Liver (tissue), 8 donors: ENCODE measurements at regions not wholly inside any gene's neighbourhood (a gene's known extent, or its start where the extent isn't known, plus 50 kb on each side); places are given as distances from the start of the nearest gene placed in this dataset.

Experiments used
- DNase-seq: peaks from one replicate; pipeline ENCODE4 v3.0.0-alpha.2; 2017; ENCODE audit warnings: low spot score
- H3K27ac ChIP-seq, 2 donors: one replicate each; pipeline ENCODE4 v1.7.0; 2013; ENCODE audit warnings: inconsistent platforms in 2 of 2, low read length in 2 of 2, control low read depth in 1 of 2, low read depth in 1 of 2, mild to moderate bottlenecking in 1 of 2
- H3K27me3 ChIP-seq, 4 donors: one replicate each; pipeline versions ENCODE4 v1.6.1 to v1.7.0; 2013; ENCODE audit warnings: low read length in 3 of 4, inconsistent platforms in 1 of 4, mild to moderate bottlenecking in 1 of 4, moderate library complexity in 1 of 4; ENCODE audit not compliant: control insufficient read depth in 4 of 4, insufficient read depth in 4 of 4
- H3K36me3 ChIP-seq, 4 donors: one replicate each; pipeline versions ENCODE4 v1.6.1 to v1.7.0; 2013; ENCODE audit warnings: low read length in 3 of 4, mild to moderate bottlenecking in 3 of 4, low read depth in 1 of 4, moderate library complexity in 1 of 4; ENCODE audit not compliant: control insufficient read depth in 4 of 4, insufficient read depth in 3 of 4
- H3K4me1 ChIP-seq, 4 donors: one replicate each; pipeline versions ENCODE4 v1.6.1 to v1.7.0; 2013; ENCODE audit warnings: low read length in 3 of 4, mild to moderate bottlenecking in 3 of 4, moderate library complexity in 1 of 4; ENCODE audit not compliant: control insufficient read depth in 4 of 4, insufficient read depth in 4 of 4
- H3K4me3 ChIP-seq, 3 donors: one replicate each; pipeline versions ENCODE4 v1.6.1 to v1.7.0; 2013; ENCODE audit warnings: low read length in 3 of 3, control low read depth in 1 of 3, low read depth in 1 of 3, mild to moderate bottlenecking in 1 of 3
- H3K9ac ChIP-seq, 2 donors: one replicate each; pipeline ENCODE4 v1.7.0; 2013; ENCODE audit warnings: low read length in 2 of 2, mild to moderate bottlenecking in 2 of 2, moderate library complexity in 2 of 2, control low read depth in 1 of 2, low read depth in 1 of 2
- H3K9me3 ChIP-seq, 4 donors: one replicate each; pipeline versions ENCODE4 v1.6.1 to v1.7.0; 2013; ENCODE audit warnings: low read length in 3 of 4; ENCODE audit not compliant: control insufficient read depth in 4 of 4
- EGR1 ChIP-seq, 2 donors: IDR thresholded peaks; 2 replicates each; pipeline ENCODE4 v1.6.1; 2016 to 2018; ENCODE audit warnings: antibody characterized with exemption in 2 of 2, low read depth in 2 of 2
- FOXA1 ChIP-seq: IDR thresholded peaks from 2 replicates; pipeline ENCODE4 v1.6.1; 2016; ENCODE audit warnings: antibody characterized with exemption
- FOXA2 ChIP-seq: IDR thresholded peaks from 2 replicates; pipeline ENCODE4 v1.6.1; 2016; ENCODE audit warnings: antibody characterized with exemption
- HNF4A ChIP-seq, 2 donors: conservative IDR thresholded peaks; 2 replicates each; pipeline ENCODE4 v1.6.1; 2016; ENCODE audit warnings: antibody characterized with exemption in 2 of 2, mild to moderate bottlenecking in 2 of 2
- HNF4G ChIP-seq: IDR thresholded peaks from 2 replicates; pipeline ENCODE4 v1.6.1; 2016; ENCODE audit warnings: antibody characterized with exemption
- JUND ChIP-seq, 2 donors: IDR thresholded peaks; 2 replicates each; pipeline ENCODE4 v1.6.1; 2016; ENCODE audit warnings: antibody characterized with exemption in 2 of 2
- NR2F2 ChIP-seq: IDR thresholded peaks from 2 replicates; pipeline ENCODE4 v1.6.1; 2016; ENCODE audit warnings: antibody characterized with exemption
- RAD21 ChIP-seq, 2 donors: IDR thresholded peaks; 2 replicates each; pipeline ENCODE4 v1.6.1; 2016; ENCODE audit warnings: antibody characterized with exemption in 2 of 2, mild to moderate bottlenecking in 2 of 2
- RXRA ChIP-seq, 2 donors: IDR thresholded peaks; 2 replicates each; pipeline ENCODE4 v1.6.1; 2017 to 2018; ENCODE audit warnings: antibody characterized with exemption in 2 of 2, mild to moderate bottlenecking in 1 of 2
- TAF1 ChIP-seq: conservative IDR thresholded peaks from 2 replicates; pipeline ENCODE4 v1.6.1; 2016; ENCODE audit warnings: antibody characterized with exemption, mild to moderate bottlenecking
- YY1 ChIP-seq: IDR thresholded peaks from 2 replicates; pipeline ENCODE4 v1.6.1; 2016; ENCODE audit warnings: antibody characterized with exemption, mild to moderate bottlenecking
- WGBS: extraction: QIAGEN DNeasy Blood & Tissue Kit; methylation state at CpG from one replicate; pipeline ENCODE4 v1.1.7; 2013; 5-methylcytosine and 5-hydroxymethylcytosine counted together
- TF ChIP-seq, protein P1 (sequence below): IDR thresholded peaks from 2 replicates; pipeline ENCODE4 v1.6.1; 2016; ENCODE audit warnings: antibody characterized with exemption, mild to moderate bottlenecking
- TF ChIP-seq, protein P2 (sequence below): IDR thresholded peaks from 2 replicates; pipeline ENCODE4 v1.6.1; 2016; ENCODE audit warnings: antibody characterized with exemption
- TF ChIP-seq, protein P3 (sequence below): fragments of 150-350 bp; IDR thresholded peaks from 2 replicates; pipeline ENCODE4 v1.5.1; 2017; ENCODE audit warnings: improper control_type of control experiment, low read depth, low read length; ENCODE audit not compliant: missing input control
- TF ChIP-seq, protein P4 (sequence below): IDR thresholded peaks from 2 replicates; pipeline ENCODE4 v1.6.1; 2016; ENCODE audit warnings: antibody characterized with exemption
- TF ChIP-seq, protein P5 (sequence below): IDR thresholded peaks from 2 replicates; pipeline ENCODE4 v1.6.1; 2016; ENCODE audit warnings: antibody characterized with exemption
- donor health status: healthy.
- donor health status: healthy.
- donor health status: healthy.
- donor health status: healthy.
- donor health status: healthy.

DNA sequence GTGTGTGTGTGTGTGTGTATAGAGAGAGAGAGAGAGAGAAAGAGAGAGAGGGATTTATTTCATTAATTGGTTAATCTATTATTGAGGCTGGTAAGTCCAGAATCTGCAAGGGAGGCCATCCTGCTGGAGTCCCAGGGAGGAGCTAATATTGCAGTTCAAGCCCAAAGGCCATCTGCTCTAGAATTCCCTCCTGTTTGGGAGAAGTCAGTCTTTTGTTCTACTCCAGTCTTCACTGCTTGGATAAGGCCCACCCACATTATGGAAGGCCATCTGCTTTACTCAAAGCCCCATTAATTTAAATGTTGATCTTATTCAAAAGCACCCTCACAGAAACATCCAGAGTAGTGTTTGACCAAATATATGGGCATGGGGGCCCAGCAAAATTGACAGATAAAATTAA, 317.5 kb upstream of the RASGEF1B start:
- no peak overlapping the region for H3K27ac ChIP-seq
- no peaks in the 10 kb centered on the region for H3K9me3 ChIP-seq
- H3K4me3 ChIP-seq, result no peak overlapping the region
- no peaks in the 10 kb centered on the region for H3K36me3 ChIP-seq
- no peaks in the 10 kb centered on the region for H3K4me1 ChIP-seq
- TF ChIP-seq, protein P1, sequence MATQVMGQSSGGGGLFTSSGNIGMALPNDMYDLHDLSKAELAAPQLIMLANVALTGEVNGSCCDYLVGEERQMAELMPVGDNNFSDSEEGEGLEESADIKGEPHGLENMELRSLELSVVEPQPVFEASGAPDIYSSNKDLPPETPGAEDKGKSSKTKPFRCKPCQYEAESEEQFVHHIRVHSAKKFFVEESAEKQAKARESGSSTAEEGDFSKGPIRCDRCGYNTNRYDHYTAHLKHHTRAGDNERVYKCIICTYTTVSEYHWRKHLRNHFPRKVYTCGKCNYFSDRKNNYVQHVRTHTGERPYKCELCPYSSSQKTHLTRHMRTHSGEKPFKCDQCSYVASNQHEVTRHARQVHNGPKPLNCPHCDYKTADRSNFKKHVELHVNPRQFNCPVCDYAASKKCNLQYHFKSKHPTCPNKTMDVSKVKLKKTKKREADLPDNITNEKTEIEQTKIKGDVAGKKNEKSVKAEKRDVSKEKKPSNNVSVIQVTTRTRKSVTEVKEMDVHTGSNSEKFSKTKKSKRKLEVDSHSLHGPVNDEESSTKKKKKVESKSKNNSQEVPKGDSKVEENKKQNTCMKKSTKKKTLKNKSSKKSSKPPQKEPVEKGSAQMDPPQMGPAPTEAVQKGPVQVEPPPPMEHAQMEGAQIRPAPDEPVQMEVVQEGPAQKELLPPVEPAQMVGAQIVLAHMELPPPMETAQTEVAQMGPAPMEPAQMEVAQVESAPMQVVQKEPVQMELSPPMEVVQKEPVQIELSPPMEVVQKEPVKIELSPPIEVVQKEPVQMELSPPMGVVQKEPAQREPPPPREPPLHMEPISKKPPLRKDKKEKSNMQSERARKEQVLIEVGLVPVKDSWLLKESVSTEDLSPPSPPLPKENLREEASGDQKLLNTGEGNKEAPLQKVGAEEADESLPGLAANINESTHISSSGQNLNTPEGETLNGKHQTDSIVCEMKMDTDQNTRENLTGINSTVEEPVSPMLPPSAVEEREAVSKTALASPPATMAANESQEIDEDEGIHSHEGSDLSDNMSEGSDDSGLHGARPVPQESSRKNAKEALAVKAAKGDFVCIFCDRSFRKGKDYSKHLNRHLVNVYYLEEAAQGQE, result no peak
- TF ChIP-seq NR2F2, result no peak
- no peak for TF ChIP-seq HNF4G
- TF ChIP-seq, protein P2, sequence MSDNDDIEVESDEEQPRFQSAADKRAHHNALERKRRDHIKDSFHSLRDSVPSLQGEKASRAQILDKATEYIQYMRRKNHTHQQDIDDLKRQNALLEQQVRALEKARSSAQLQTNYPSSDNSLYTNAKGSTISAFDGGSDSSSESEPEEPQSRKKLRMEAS, result no peak
- no peak for TF ChIP-seq HNF4A (conservative IDR thresholded peaks at IDR 0.05)
- no peak for TF ChIP-seq FOXA1
- TF ChIP-seq RAD21 (IDR thresholded peaks at IDR 0.05), result no peak
- TF ChIP-seq, protein P3, sequence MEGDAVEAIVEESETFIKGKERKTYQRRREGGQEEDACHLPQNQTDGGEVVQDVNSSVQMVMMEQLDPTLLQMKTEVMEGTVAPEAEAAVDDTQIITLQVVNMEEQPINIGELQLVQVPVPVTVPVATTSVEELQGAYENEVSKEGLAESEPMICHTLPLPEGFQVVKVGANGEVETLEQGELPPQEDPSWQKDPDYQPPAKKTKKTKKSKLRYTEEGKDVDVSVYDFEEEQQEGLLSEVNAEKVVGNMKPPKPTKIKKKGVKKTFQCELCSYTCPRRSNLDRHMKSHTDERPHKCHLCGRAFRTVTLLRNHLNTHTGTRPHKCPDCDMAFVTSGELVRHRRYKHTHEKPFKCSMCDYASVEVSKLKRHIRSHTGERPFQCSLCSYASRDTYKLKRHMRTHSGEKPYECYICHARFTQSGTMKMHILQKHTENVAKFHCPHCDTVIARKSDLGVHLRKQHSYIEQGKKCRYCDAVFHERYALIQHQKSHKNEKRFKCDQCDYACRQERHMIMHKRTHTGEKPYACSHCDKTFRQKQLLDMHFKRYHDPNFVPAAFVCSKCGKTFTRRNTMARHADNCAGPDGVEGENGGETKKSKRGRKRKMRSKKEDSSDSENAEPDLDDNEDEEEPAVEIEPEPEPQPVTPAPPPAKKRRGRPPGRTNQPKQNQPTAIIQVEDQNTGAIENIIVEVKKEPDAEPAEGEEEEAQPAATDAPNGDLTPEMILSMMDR, result no peak
- no peak for TF ChIP-seq JUND (IDR thresholded peaks at IDR 0.05)
- TF ChIP-seq TAF1, result no peak
- no peaks in the 10 kb centered on the region for H3K27me3 ChIP-seq
- H3K9ac ChIP-seq, result no peak overlapping the region
- no peak for DNase-seq

DNA sequence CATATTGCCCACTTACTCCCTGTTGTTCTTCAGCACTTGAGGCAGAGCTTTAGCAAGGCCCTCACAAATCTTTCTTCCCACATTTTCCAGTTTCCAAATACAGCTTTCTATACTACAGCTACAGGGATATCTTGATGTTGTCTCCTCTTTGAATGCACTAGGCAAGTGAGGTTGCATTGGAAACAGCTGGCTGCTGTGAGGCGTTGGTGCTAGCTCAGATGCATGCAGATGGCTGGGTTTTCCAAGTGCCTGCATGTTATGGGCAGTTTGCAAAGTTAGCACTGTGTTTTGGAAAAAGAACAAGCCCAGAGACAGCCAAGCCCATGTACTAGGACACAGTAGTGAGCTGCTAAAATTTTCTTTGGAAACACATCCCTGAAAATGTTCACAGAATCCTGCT, 315.1 kb upstream of the RASGEF1B start:
- Histone ChIP-seq H3K4me1 (no peaks in the 10 kb centered on the region), H3K9ac (no peak overlapping the region), H3K4me3 (no peak overlapping the region), H3K36me3 (no peaks in the 10 kb centered on the region), H3K27me3 (no peaks in the 10 kb centered on the region), H3K9me3 (no peaks in the 10 kb centered on the region), H3K27ac (no peak overlapping the region)
- WGBS, result 91% methylated on average over 1 of the region's 1 CpG
- TF ChIP-seq HNF4A (conservative IDR thresholded peaks at IDR 0.05) (no peak), JUND (IDR thresholded peaks at IDR 0.05) (no peak)
- TF ChIP-seq, protein P4, sequence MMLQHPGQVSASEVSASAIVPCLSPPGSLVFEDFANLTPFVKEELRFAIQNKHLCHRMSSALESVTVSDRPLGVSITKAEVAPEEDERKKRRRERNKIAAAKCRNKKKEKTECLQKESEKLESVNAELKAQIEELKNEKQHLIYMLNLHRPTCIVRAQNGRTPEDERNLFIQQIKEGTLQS, result no peak
- DNase-seq, result no peak

DNA sequence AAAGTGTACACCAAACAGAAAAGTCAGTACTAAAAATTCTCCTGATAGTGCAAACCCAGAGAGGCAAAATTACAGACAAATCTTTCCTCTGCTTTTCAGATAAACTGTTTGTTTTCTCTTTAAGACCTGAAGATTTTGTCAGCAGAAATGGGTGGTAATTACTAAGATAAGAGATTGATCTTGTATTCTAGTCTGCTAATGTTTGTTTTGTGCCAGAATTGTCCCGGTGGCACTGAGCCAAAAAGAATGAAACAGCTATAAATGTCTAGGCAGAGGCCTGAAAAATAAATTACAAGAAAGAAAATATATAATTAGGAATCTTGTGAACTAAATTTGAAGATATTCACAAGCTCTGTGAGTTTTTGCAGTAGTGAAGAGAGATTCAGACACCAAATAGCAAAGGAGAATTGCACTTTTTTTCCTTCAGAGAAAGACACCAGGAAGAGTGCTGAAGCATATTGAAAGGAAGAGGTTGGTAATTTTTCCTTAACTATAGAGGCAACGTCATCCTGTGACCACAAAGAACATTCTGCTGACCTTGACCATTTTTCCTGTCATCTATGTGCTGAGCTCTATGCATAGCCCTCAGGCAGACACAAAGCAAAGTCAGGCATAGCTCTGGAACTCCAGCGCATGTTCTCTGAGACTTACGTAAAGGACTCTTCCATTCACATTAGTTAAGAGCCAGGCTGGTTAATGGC, 314.5 kb upstream of the RASGEF1B start:
- no peaks in the 10 kb centered on the region for H3K27me3 ChIP-seq
- no peak overlapping the region for H3K27ac ChIP-seq
- DNase-seq, result peak; percentile 69
- 34% methylated on average over 4 of the region's 4 CpGs for WGBS
- H3K9ac ChIP-seq, result no peak overlapping the region
- H3K9me3 ChIP-seq, result no peaks in the 10 kb centered on the region
- no peaks in the 10 kb centered on the region for H3K4me1 ChIP-seq
- H3K4me3 ChIP-seq, result no peak overlapping the region
- no peaks in the 10 kb centered on the region for H3K36me3 ChIP-seq
- TF ChIP-seq YY1 (no peak), FOXA2 (no peak), EGR1 (IDR thresholded peaks at IDR 0.05; ENCODE audit: low read depth in 2 of 2) (no peak), RAD21 (IDR thresholded peaks at IDR 0.05) (no peak), RXRA (IDR thresholded peaks at IDR 0.05) (no peak), FOXA1 (no peak), HNF4A (conservative IDR thresholded peaks at IDR 0.05) (no peak)
- TF ChIP-seq, protein P1, result no peak
- TF ChIP-seq, protein P5, sequence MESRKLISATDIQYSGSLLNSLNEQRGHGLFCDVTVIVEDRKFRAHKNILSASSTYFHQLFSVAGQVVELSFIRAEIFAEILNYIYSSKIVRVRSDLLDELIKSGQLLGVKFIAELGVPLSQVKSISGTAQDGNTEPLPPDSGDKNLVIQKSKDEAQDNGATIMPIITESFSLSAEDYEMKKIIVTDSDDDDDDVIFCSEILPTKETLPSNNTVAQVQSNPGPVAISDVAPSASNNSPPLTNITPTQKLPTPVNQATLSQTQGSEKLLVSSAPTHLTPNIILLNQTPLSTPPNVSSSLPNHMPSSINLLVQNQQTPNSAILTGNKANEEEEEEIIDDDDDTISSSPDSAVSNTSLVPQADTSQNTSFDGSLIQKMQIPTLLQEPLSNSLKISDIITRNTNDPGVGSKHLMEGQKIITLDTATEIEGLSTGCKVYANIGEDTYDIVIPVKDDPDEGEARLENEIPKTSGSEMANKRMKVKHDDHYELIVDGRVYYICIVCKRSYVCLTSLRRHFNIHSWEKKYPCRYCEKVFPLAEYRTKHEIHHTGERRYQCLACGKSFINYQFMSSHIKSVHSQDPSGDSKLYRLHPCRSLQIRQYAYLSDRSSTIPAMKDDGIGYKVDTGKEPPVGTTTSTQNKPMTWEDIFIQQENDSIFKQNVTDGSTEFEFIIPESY, result no peak
- TF ChIP-seq, protein P4, result no peak
